SK-N-MC (cell line): ENCODE measurements at regions not wholly inside any gene's neighbourhood (a gene's known extent, or its start where the extent isn't known, plus 50 kb on each side); places are given as distances from the start of the nearest gene placed in this dataset.

Experiments used
- DNase-seq: peaks from one replicate; pipeline ENCODE4 v3.0.0-alpha.2; 2011; ENCODE audit warnings: low read depth, low spot score
- H3K27ac ChIP-seq: fragments of 200-600 bp; sonication (generic); 2 replicates; pipeline ENCODE4 v1.5.1; 2016; ENCODE audit warnings: mixed run types
- H3K36me3 ChIP-seq: fragments of 200-600 bp; sonication (generic); 2 replicates; pipeline ENCODE4 v1.6.1; 2017; ENCODE audit warnings: antibody characterized with exemption, low read length, mixed read lengths; ENCODE audit not compliant: insufficient read depth
- H3K4me3 ChIP-seq: fragments of 200-600 bp; sonication (generic); 2 replicates; pipeline ENCODE4 v1.5.1; 2016
- H3K9ac ChIP-seq: fragments of 200-600 bp; sonication (generic); 2 replicates; pipeline ENCODE4 v1.8.0; 2017; ENCODE audit warnings: mixed run types, mixed read lengths; ENCODE audit not compliant: insufficient read length
- H3K9me3 ChIP-seq: fragments of 200-600 bp; sonication (generic); 2 replicates; pipeline ENCODE4 v1.6.1; 2017; ENCODE audit warnings: low read depth, mild to moderate bottlenecking, antibody characterized with exemption, low read length, moderate library complexity, mixed read lengths
- EZH2 ChIP-seq: fragments of 200-600 bp; sonication (generic); IDR thresholded peaks from one replicate; pipeline ENCODE4 v1.6.1; 2017; ENCODE audit warnings: antibody characterized with exemption
- FOXP2 ChIP-seq: optimal IDR thresholded peaks from 2 replicates; pipeline ENCODE3; 2011; ENCODE audit warnings: mild to moderate bottlenecking, moderate library complexity; ENCODE audit not compliant: insufficient read depth; ENCODE audit errors: extremely low read length, control extremely low read depth
- POLR2AphosphoS5 ChIP-seq: IDR thresholded peaks from 2 replicates; pipeline ENCODE4 v1.6.1; 2012; ENCODE audit warnings: mild to moderate bottlenecking, low read depth, low read length, borderline replicate concordance

GRCh38 chr19:30675086-30675485, 302.9 kb downstream of the ZNF536 start:
- TF ChIP-seq EZH2 (no peak), POLR2AphosphoS5 (no peak), FOXP2 (no peak)

DNA sequence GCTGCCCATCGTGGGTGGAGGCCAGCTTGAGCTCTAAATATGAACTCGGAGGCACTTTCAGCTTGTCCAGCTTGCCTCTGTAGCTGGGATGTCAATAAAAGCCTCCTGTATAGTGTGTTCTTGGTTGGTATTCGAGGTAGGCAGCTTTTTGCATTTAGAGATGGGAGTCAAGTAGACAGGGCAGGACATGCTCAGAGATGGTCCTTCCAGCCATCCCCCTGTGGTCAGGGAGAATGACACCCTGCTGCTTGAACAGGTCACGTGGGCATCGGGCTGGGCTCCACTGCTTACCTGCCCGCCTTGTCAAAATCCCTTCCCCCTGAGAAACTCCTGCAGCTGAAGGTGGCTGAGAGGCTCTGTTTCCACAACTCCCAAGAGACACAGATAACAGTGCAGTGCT, 302.5 kb downstream of the ZNF536 start:
- H3K27ac ChIP-seq = no peak overlapping the region
- H3K9me3 ChIP-seq = no peaks in the 10 kb centered on the region
- no peak overlapping the region for H3K4me3 ChIP-seq
- no peak for TF ChIP-seq POLR2AphosphoS5
- no peak for TF ChIP-seq EZH2
- no peaks in the 10 kb centered on the region for H3K36me3 ChIP-seq
- H3K9ac ChIP-seq = no peak overlapping the region
- DNase-seq = no peak

More at GRCh38 chr19:30675086-30675485, 302.9 kb downstream of the ZNF536 start:
- H3K9ac ChIP-seq = no peak overlapping the region
- no peaks in the 10 kb centered on the region for H3K36me3 ChIP-seq
- H3K4me3 ChIP-seq = no peak overlapping the region
- H3K9me3 ChIP-seq = no peaks in the 10 kb centered on the region
- DNase-seq = no peak
- H3K27ac ChIP-seq = no peak overlapping the region

DNA sequence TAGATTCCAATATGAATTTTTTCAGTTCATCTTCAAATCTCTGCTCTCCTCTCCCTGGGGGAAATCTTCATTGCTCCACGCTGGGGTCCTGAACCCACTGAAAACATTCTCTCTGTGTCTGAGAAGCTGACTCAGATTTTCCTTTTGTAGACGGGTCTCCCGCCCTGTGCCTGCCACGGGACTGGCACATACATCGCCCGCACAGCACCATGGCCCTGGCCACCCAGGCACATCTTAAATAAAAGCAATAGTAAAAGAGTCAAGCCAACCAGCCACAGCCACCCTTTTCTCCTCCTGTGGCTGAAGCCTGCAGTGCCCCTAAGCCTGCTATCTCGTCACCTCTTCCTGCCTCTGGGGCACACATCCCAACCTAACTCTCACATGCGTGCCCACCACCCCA, 301.2 kb downstream of the ZNF536 start:
- no peaks in the 10 kb centered on the region for H3K36me3 ChIP-seq
- H3K9ac ChIP-seq = no peak overlapping the region
- DNase-seq = no peak
- H3K9me3 ChIP-seq = no peaks in the 10 kb centered on the region
- H3K27ac ChIP-seq = no peak overlapping the region
- TF ChIP-seq POLR2AphosphoS5 = no peak
- TF ChIP-seq EZH2 = no peak
- TF ChIP-seq FOXP2 = no peak
- no peak overlapping the region for H3K4me3 ChIP-seq

GRCh38 chr19:30672926-30673325, 300.7 kb downstream of the ZNF536 start:
- Histone ChIP-seq H3K4me3 (no peak overlapping the region), H3K27ac (no peak overlapping the region), H3K9ac (no peak overlapping the region), H3K36me3 (no peaks in the 10 kb centered on the region), H3K9me3 (no peaks in the 10 kb centered on the region)
- DNase-seq = no peak
- no peak for TF ChIP-seq POLR2AphosphoS5
- TF ChIP-seq EZH2 = no peak
- no peak for TF ChIP-seq FOXP2

DNA sequence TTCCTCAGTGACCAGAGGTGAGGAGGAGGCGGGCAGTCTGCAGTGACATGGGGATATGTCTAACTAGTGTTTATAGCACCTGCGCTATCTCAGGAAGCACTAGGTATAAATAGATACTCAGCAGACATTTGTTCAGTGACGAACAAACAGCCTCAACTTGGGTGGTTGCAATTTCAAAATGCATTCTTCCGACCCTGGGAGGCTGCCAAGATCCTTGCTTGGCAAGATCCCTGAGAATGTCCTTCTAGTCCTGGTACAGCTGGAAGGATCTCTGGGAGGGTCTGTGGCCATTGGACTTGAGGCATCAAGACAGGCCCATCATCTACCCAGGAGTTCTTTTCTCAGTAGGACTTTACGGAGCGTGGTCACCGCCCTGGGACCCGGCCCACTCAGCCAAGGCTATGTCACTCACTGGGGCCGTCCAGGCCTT, 299.5 kb downstream of the ZNF536 start:
- Histone ChIP-seq H3K9ac (no peak overlapping the region), H3K9me3 (no peaks in the 10 kb centered on the region), H3K36me3 (no peaks in the 10 kb centered on the region), H3K27ac (0 out of 2 replicates have a peak overlapping the region, but pooled peaks have one; percentile 4), H3K4me3 (no peak overlapping the region)
- no peak for DNase-seq
- no peak for TF ChIP-seq POLR2AphosphoS5
- no peak for TF ChIP-seq FOXP2
- no peak for TF ChIP-seq EZH2

DNA sequence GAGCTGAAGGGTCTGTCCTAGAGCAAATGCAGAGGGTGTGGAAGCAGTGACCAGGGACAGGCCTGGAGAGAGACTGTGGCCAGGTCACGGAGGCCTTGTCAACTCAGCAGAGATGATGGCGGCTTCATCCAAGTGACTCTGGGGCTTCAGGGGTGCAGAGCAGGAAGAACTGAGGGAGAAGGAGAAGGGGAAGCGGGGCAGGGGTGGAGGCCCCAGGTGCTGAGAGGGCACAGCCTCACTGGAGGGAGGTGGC, 299.1 kb downstream of the ZNF536 start:
- TF ChIP-seq FOXP2 (no peak), POLR2AphosphoS5 (no peak), EZH2 (no peak)

DNA sequence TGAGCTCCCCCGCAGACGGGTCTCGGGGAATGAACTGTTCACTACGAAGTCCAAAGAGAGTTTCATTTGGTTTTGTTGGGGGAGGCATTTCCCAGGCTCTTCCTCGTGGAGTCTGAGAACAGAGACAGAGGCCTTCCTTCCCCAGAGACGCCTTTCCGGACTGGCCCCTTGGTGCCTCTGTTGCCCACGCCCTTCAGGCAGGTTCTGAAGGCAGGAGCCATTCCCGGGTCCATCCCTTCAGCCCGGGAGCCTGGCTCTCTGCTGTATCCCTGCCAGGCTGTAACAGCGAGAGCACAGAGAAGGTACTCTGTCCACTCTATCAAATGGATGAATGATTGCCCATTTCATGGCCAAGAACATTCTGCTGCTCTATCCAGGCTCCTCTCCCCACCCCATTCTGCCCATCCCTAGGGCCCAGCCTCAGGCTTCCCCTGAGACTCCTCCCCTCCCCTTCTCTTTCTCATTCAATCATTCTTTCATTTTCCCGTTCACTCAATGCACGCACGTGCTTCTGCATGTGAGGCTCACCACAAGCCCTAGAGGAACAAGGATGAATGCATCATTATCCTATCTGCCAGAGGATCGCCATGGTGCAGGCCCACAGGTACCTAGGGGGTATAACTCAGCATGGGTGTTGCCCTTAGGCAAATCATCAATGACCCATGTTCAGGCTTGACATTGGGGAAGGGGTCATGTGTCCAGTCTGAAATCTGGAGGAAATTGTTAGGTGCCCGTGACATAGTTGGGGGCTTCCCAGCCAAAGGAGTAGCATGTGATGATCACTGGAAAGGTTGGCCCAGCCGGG, 298.6 kb downstream of the ZNF536 start:
- no peak overlapping the region for H3K4me3 ChIP-seq
- H3K9ac ChIP-seq = no peak overlapping the region
- no peak overlapping the region for H3K27ac ChIP-seq
- TF ChIP-seq POLR2AphosphoS5 (no peak), FOXP2 (no peak), EZH2 (no peak)
- DNase-seq = no peak
- no peaks in the 10 kb centered on the region for H3K36me3 ChIP-seq
- no peaks in the 10 kb centered on the region for H3K9me3 ChIP-seq

More for the DNA sequence above, 299.1 kb downstream of the ZNF536 start:
- 0 out of 2 replicates have a peak overlapping the region, but pooled peaks have one; percentile 4 for H3K27ac ChIP-seq
- H3K9ac ChIP-seq = no peak overlapping the region
- no peaks in the 10 kb centered on the region for H3K9me3 ChIP-seq
- no peak for DNase-seq
- H3K4me3 ChIP-seq = no peak overlapping the region
- no peaks in the 10 kb centered on the region for H3K36me3 ChIP-seq

DNA sequence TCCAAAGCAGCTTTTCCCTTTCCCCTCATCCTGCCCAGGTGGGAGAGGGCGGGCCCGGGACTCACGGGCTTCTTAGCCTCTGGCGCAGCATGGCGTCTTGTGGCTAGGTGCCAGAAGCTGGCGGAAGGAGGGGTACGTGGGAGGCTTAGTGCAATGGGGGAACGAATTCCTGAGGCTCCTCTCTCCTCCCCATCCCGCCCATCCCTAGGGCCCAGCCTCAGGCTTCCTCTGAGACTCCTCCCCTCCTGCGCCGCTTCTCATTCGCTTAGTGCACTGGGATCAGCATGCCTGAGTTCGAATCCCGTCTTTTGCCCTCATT, 297.8 kb downstream of the ZNF536 start:
- Histone ChIP-seq H3K27ac (peak overlapping the region; percentile 70), H3K4me3 (no peak overlapping the region), H3K9ac (peak overlapping the region; percentile 13), H3K36me3 (no peaks in the 10 kb centered on the region), H3K9me3 (no peaks in the 10 kb centered on the region)
- no peak for DNase-seq
- no peak for TF ChIP-seq EZH2
- no peak for TF ChIP-seq POLR2AphosphoS5
- TF ChIP-seq FOXP2 = no peak
